Amniotic epithelial cell (primary cell): ENCODE measurements at regions not wholly inside any gene's neighbourhood (a gene's known extent, or its start where the extent isn't known, plus 50 kb on each side); places are given as distances from the start of the nearest gene placed in this dataset.

ENCODE experiments used
- DNase-seq: peaks from one replicate; pipeline ENCODE4 v3.0.0-alpha.2; 2010; ENCODE audit warnings: low read depth

GRCh38 chr4:14559646-14560045, 442.6 kb upstream of the CPEB2 start:
- no peak for DNase-seq

GRCh38 chr4:14560577-14560976, 441.7 kb upstream of the CPEB2 start:
- DNase-seq = no peak

DNA sequence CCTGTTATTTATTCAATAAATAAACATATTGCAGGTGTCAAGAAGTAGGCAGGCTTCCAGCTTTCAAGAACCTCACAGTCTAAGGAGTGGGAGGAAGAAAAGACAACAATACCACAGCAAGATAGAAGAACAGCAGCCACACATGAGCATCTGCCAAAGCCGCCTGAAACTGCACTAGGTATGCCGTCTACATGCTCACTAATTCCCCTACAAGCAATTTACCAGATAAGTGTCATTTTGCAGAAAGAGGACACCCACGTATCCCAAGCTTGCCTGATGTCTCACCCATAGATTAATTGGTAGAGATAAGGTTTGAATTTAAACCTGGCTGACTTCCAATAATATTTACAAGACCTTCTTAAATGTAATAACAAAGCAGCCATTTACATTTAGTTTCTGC, 439.4 kb upstream of the CPEB2 start:
- no peak for DNase-seq

GRCh38 chr4:14564281-14564680, 438.0 kb upstream of the CPEB2 start:
- DNase-seq = no peak

DNA sequence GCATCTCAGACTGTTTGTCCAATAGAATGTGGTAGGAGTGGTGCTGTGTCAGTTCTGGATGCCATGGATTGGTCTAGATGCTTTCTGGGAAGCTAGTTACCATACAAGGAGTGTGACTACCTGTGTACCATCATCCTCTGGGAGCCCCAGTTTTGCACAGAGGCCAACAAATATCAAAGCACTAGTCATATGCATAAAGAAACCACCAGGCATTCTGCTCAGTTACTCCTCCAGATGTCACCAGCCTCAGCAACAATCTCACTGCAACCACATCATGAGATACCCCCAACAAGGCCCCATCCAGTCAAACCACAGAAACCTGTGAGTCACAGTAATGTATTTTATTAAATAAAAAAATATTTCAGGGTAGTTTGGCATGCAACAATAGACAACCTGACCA, 435.8 kb upstream of the CPEB2 start:
- peak; percentile 71 for DNase-seq

- no peak for DNase-seq
Measured at GRCh38 chr4:14568351-14568750, 433.9 kb upstream of the CPEB2 start.

DNA sequence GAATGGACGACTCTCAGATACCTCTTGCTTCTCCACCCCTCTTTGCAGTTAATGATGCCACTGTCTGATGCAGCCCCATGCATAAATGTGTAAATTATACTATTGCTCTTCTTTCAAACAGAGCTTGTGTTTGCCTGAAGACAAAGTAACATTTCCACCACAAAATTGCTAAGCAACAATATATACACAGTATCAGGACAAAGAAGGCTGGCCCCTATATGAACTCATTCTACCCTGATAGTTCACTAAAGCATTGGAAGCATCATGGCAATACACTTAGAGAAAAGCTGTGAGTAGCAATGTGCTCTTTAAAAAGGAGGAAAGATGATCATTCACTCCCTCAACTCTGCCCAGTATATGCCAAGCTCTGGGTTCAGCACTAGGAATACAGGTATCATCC, 427.0 kb upstream of the CPEB2 start:
- DNase-seq = no peak

GRCh38 chr4:14575919-14576318, 426.4 kb upstream of the CPEB2 start:
- DNase-seq = no peak

DNA sequence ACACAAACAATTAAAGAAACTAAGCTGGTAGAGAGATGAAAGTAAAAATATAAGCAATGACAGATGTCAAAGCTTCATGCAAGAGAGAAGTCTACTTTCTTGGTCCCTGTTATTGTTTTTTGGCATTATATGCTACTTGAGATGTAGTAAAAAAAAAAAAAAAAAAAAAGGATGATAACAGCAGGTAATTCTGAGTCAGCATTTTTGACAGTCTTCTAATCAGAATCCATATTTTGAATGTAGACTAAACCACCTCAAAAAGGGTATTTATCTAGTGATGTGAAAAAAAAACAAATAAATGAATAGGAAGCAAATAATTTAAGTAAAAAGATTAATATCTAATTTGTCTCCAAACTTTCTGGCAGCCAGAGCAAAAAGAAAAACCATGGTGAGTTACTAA, 422.2 kb upstream of the CPEB2 start:
- no peak for DNase-seq

DNA sequence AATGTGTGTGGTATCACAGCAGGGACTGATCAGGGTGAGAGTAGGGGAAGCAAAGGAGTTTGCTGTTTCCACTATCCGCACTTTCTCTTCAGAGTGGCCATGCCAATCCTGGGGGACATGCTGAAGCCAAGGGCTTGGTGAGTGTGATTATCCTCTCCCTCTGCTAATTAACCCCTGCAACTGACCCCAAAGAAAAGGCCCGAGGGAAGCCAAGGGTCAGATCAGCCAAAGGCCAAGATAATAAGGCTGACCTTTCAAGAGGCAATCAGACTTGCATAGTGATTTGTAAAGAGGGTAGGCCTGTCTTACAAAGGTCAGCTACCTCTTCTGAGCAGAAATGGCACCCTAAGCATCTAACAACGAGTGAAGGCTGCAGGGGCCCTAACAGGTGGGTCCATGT, 420.5 kb upstream of the CPEB2 start:
- no peak for DNase-seq

- DNase-seq = no peak
Measured at GRCh38 chr4:14582677-14583076, 419.6 kb upstream of the CPEB2 start.

GRCh38 chr4:14583331-14583730, 418.9 kb upstream of the CPEB2 start:
- DNase-seq = no peak

DNA sequence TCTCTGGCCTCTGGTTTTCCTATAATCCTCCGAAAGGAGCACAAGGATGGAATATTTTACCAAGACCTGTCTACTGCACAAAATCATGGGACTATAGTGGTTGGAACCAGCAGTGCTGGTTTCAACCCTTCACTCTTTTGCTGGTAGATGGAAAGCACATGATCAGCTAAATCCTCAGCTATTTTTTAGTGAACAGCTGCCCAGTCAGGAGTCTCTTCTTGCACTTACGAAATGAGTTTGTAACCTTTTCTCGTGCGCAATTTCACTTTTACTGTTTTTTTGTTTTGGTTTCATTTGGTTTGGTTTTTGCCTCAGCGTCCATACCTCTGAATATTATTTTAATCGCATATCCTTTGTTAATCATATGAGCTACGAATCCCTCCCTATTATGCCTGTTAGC, 418.5 kb upstream of the CPEB2 start:
- no peak for DNase-seq

DNA sequence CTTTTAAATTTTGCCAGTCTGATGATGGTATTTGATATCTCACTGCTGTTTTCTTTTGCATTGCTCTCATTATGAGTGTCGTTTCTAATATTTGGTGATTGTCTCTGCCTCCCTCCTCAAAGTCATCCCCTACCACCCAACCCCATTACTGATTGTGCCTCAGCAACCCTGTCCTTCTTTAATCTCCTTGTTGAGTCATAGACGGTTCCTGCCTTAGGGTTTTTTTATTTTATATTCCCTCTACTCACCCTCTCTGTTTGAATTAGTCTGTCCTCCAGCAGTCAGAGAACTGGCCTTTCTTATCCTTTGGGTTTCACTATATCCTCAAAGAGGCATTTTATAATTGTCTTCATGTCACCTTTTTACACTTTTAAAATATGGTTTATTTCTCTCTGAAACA, 409.3 kb upstream of the CPEB2 start:
- DNase-seq = no peak

DNA sequence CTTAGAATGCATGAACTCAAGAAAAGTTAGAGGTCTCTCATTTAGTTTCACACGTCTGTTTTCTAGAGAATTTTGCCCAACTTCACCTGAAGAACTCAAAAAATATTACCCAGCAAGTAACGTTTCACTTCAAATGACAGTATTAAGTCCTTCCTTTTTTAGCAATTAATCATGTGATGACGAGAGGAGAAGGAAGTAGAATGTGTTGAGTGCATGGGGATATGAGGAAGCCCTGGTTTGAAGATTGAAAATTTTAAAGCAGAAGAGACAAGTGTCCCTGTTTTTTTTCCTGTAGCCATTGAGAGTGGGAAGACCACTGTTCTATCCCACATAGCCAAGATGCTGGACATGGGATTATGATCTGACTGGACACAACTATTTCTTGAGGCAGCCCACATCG, 406.3 kb upstream of the CPEB2 start:
- no peak for DNase-seq

GRCh38 chr4:14596437-14596836, 405.8 kb upstream of the CPEB2 start:
- no peak for DNase-seq

DNA sequence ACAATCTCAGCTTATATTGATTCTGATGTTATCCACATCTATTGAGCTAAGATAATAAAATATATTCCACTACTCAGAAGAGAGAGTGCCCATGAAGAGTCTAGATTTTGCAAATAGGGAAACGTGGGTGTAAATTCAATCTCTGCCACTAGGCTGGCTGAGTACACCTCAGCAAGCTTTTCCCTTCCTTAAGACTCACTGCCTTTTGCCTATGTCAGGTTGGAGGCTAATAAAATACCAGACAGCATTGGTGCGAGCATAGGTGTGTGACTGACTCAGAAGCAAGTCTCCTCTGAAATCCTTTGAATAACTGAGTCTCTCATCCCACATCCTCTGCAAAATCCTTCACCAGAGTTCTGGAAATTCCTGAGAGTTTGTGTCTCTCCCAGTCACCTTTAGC, 405.4 kb upstream of the CPEB2 start:
- no peak for DNase-seq

DNA sequence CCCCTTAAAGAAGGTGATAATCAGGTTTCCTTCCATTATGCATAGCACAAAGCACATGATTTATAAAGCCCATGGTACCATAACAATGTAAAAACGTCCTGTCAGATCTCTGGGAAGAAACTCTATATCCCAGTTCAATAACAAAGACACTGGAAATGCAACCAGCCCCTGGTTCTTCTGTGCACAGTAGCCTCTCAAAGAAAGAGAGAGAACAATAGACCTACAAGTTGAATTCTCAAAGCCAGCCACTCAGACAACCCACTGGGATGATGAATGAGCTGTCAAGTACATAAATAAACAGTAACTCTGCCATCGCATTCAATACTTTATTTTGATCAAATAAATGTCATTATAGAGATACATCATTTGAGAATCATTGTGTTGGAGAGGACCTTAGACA, 400.1 kb upstream of the CPEB2 start:
- no peak for DNase-seq

- DNase-seq = peak; percentile 17
Measured at GRCh38 chr4:14607001-14607400, 395.3 kb upstream of the CPEB2 start.

- peak; percentile 74 for DNase-seq
Measured at GRCh38 chr4:14607578-14607977, 394.7 kb upstream of the CPEB2 start.

GRCh38 chr4:14608630-14609029, 393.7 kb upstream of the CPEB2 start:
- DNase-seq = no peak

- no peak for DNase-seq
Measured at GRCh38 chr4:14614840-14615239, 387.4 kb upstream of the CPEB2 start.

DNA sequence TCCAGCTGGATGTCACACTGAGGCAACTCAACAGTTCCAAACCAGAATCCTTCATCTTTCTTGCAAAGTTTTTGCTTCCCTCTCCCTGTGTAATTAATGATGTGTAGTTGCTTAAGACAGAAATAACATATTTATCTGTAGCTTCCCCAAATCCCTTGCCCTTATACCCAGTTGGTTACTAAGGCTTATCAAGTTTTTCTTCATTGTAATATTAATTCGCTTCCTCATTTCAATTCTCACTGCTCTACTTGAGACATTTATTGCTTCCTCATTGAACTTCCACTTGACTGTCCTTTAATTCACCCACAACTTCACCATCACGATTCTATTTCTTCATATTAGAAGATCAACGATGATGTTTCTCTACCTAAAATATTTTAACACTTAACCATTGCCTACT, 386.6 kb upstream of the CPEB2 start:
- DNase-seq = no peak

DNA sequence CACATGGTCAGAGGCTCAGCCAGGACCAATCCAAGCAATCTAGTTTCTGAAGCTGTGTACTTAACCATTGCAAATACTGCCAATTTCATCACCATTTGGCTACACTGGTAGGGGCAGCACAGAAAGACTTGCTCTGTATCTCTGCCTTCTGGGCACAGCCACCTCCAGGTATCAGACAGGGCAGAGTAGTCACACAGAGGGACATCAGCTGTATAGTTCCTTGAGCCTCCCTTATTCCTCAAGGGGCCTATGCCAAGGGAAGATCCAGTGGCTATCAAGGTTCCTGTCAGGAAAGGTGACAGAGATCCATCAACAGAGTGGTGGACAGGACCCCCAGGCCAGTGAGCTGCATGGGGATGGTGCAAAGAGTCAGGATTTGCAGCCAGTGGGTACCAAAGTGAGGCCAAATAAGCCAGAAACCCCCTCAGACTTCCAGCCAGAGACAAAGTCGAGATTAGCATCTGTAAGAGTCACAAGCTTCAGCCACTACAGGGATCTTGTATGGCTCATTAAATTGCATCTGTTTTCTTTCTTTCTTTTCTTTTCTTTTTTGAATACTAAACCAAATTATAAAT, 381.6 kb upstream of the CPEB2 start:
- DNase-seq = no peak
